H1 (cell line): ENCODE measurements at regions not wholly inside any gene's neighbourhood (a gene's known extent, or its start where the extent isn't known, plus 50 kb on each side); places are given as distances from the start of the nearest gene placed in this dataset.

Source experiments
- CEBPB ChIP-seq: IDR thresholded peaks from 2 replicates; pipeline ENCODE4 v1.6.1; 2012; ENCODE audit warnings: low read depth, low read length
- RNF2 ChIP-seq: fragments of 200-900, 300-1000 bp; sonication (generic); IDR thresholded peaks from 2 replicates; pipeline ENCODE4 v1.7.1; 2016; ENCODE audit warnings: borderline replicate concordance, low read depth, mild to moderate bottlenecking, antibody characterized with exemption, low read length; ENCODE audit not compliant: poor library complexity, severe bottlenecking; ENCODE audit errors: missing control alignments

GRCh38 chr2:18841248-18842150, 252.1 kb upstream of the NT5C1B start (continued):
- no peak for TF ChIP-seq CEBPB
- no peak for TF ChIP-seq RNF2
- TF ChIP-seq, all 59 proteins: peak for 0
